ENCODE measurements at regions not wholly inside any gene's neighbourhood (a gene's known extent, or its start where the extent isn't known, plus 50 kb on each side); places are given as distances from the start of the nearest gene placed in this dataset.

GRCh38 chr2:217621391-217621801, 381.4 kb downstream of the TNS1 start:
- Histone ChIP-seq H3K4me2 (no peak overlapping the region), H3K79me2 (no peaks in the 10 kb centered on the region), H2AFZ (no peak overlapping the region), H3K27ac (peak overlapping the region; percentile 84), H3K9me3 (ENCODE audit: low read depth) (no peaks in the 10 kb centered on the region), H3K4me1 (ENCODE audit: insufficient read depth) (peaks cover 35% of the 10 kb centered on the region), H3K27me3 (no peaks in the 10 kb centered on the region), H3K36me3 (replicated peaks; ENCODE audit: insufficient read depth, low read depth) (no peaks in the 10 kb centered on the region), H3K9me2 (replicated peaks; ENCODE audit: insufficient read depth) (no peaks in the 10 kb centered on the region), H3K4me3 (no peak overlapping the region), H4K20me1 (ENCODE audit: insufficient read depth, poor library complexity, severe bottlenecking) (no peaks in the 10 kb centered on the region)
- DNase-seq (ENCODE audit: low spot score): no peak
- no peak for TF ChIP-seq CTCF (IDR thresholded peaks at IDR 0.05; ENCODE audit: poor library complexity)
- no peak for TF ChIP-seq EZH2phosphoT487 (IDR thresholded peaks at IDR 0.05; ENCODE audit: low read depth, severe bottlenecking, unreplicated experiment)
- TF ChIP-seq EZH2 (IDR thresholded peaks at IDR 0.05; ENCODE audit: borderline replicate concordance): no peak
- 90% methylated on average over 2 of the region's 2 CpGs for WGBS (ENCODE audit: low lambda C conversion rate, missing lambda C conversion rate)

GRCh38 chr2:217618744-217619143, 384.1 kb downstream of the TNS1 start:
- no peaks in the 10 kb centered on the region for H3K27me3 ChIP-seq
- TF ChIP-seq EZH2 (IDR thresholded peaks at IDR 0.05; ENCODE audit: borderline replicate concordance) (no peak), CTCF (IDR thresholded peaks at IDR 0.05; ENCODE audit: poor library complexity) (no peak)
- H3K79me2 ChIP-seq: no peaks in the 10 kb centered on the region
- no peak overlapping the region for H3K4me3 ChIP-seq
- WGBS (ENCODE audit: low lambda C conversion rate, missing lambda C conversion rate): 95% methylated on average over 2 of the region's 2 CpGs
- H3K36me3 ChIP-seq (replicated peaks; ENCODE audit: insufficient read depth, low read depth): no peaks in the 10 kb centered on the region
- no peaks in the 10 kb centered on the region for H4K20me1 ChIP-seq (ENCODE audit: insufficient read depth, poor library complexity, severe bottlenecking)
- H3K9me3 ChIP-seq (ENCODE audit: low read depth): no peaks in the 10 kb centered on the region
- no peaks in the 10 kb centered on the region for H3K9me2 ChIP-seq (replicated peaks; ENCODE audit: insufficient read depth)
- DNase-seq (ENCODE audit: low spot score): no peak
- H2AFZ ChIP-seq: no peak overlapping the region
- H3K4me1 ChIP-seq (ENCODE audit: insufficient read depth): peaks cover 35% of the 10 kb centered on the region
- H3K4me2 ChIP-seq: no peak overlapping the region
- no peak overlapping the region for H3K27ac ChIP-seq

- Histone ChIP-seq H3K4me1 (ENCODE audit: insufficient read depth) (peaks cover 27% of the 10 kb centered on the region), H2AFZ (no peak overlapping the region), H3K9me2 (replicated peaks; ENCODE audit: insufficient read depth) (no peaks in the 10 kb centered on the region), H3K4me2 (no peak overlapping the region), H3K27me3 (no peaks in the 10 kb centered on the region), H3K9me3 (ENCODE audit: low read depth) (no peaks in the 10 kb centered on the region), H3K4me3 (no peak overlapping the region), H3K79me2 (no peaks in the 10 kb centered on the region), H3K36me3 (replicated peaks; ENCODE audit: insufficient read depth, low read depth) (no peaks in the 10 kb centered on the region), H3K27ac (peak overlapping the region; percentile 40), H4K20me1 (ENCODE audit: insufficient read depth, poor library complexity, severe bottlenecking) (no peaks in the 10 kb centered on the region)
- TF ChIP-seq EZH2phosphoT487 (IDR thresholded peaks at IDR 0.05; ENCODE audit: low read depth, severe bottlenecking, unreplicated experiment): no peak
- no peak for TF ChIP-seq CTCF (IDR thresholded peaks at IDR 0.05; ENCODE audit: poor library complexity)
- TF ChIP-seq EZH2 (IDR thresholded peaks at IDR 0.05; ENCODE audit: borderline replicate concordance): no peak
- DNase-seq (ENCODE audit: low spot score): no peak
- WGBS (ENCODE audit: low lambda C conversion rate, missing lambda C conversion rate): 52% methylated on average over 8 of the region's 8 CpGs
These were observed 385.2 kb downstream of the TNS1 start for GRCh38 chr2:217617616-217618022.

GRCh38 chr2:217616936-217617335, 385.9 kb downstream of the TNS1 start:
- Histone ChIP-seq H2AFZ (no peak overlapping the region), H3K36me3 (replicated peaks; ENCODE audit: insufficient read depth, low read depth) (no peaks in the 10 kb centered on the region), H3K4me1 (ENCODE audit: insufficient read depth) (peaks cover 23% of the 10 kb centered on the region), H3K9me3 (ENCODE audit: low read depth) (no peaks in the 10 kb centered on the region), H4K20me1 (ENCODE audit: insufficient read depth, poor library complexity, severe bottlenecking) (no peaks in the 10 kb centered on the region), H3K27me3 (no peaks in the 10 kb centered on the region), H3K4me2 (no peak overlapping the region), H3K79me2 (no peaks in the 10 kb centered on the region), H3K27ac (no peak overlapping the region), H3K4me3 (no peak overlapping the region), H3K9me2 (replicated peaks; ENCODE audit: insufficient read depth) (no peaks in the 10 kb centered on the region)
- no peak for TF ChIP-seq EZH2 (IDR thresholded peaks at IDR 0.05; ENCODE audit: borderline replicate concordance)
- TF ChIP-seq EZH2phosphoT487 (IDR thresholded peaks at IDR 0.05; ENCODE audit: low read depth, severe bottlenecking, unreplicated experiment): no peak
- no peak for TF ChIP-seq CTCF (IDR thresholded peaks at IDR 0.05; ENCODE audit: poor library complexity)
- DNase-seq (ENCODE audit: low spot score): no peak
- 76% methylated on average over 4 of the region's 4 CpGs for WGBS (ENCODE audit: low lambda C conversion rate, missing lambda C conversion rate)
